Jurkat, Clone E6-1 (cell line): ENCODE measurements at regions not wholly inside any gene's neighbourhood (a gene's known extent, or its start where the extent isn't known, plus 50 kb on each side); places are given as distances from the start of the nearest gene placed in this dataset.

Experiments
- DNase-seq: peaks from one replicate; pipeline ENCODE4 v3.0.0-alpha.2; 2011; ENCODE audit warnings: low read depth, low spot score
- H3K4me3 ChIP-seq: 2 replicates; pipeline ENCODE4 v1.5.1; 2011; ENCODE audit warnings: mild to moderate bottlenecking, low read length, control low read depth, moderate library complexity

- no peak for DNase-seq
These were observed 90.8 kb downstream of the TBX19 start for GRCh38 chr1:168371477-168371876.

GRCh38 chr1:168370586-168370985 is 89.9 kb downstream of the TBX19 start:
- H3K4me3 ChIP-seq = no peak overlapping the region
- DNase-seq = no peak

More at GRCh38 chr1:168371477-168371876, 90.8 kb downstream of the TBX19 start:
- H3K4me3 ChIP-seq = no peak overlapping the region

GRCh38 chr1:168369655-168370054 is 89.0 kb downstream of the TBX19 start:
- H3K4me3 ChIP-seq = no peak overlapping the region
- no peak for DNase-seq

GRCh38 chr1:168368131-168368530 is 87.5 kb downstream of the TBX19 start:
- no peak for DNase-seq
- H3K4me3 ChIP-seq = no peak overlapping the region

- DNase-seq = peak; percentile 51
- H3K4me3 ChIP-seq = no peak overlapping the region
These were observed 85.2 kb downstream of the TBX19 start for GRCh38 chr1:168365719-168366479.
